Hematopoietic multipotent progenitor cell (in vitro differentiated cells): ENCODE measurements at regions not wholly inside any gene's neighbourhood (a gene's known extent, or its start where the extent isn't known, plus 50 kb on each side); places are given as distances from the start of the nearest gene placed in this dataset.
A peak's percentile ranks its signal among the peaks of the same experiment; 100 is the strongest.

Source experiments
- DNase-seq, 3 donors: peaks; one replicate each; pipeline ENCODE4 v3.0.0-alpha.2; 2011 to 2015; ENCODE audit warnings: low read depth in 2 of 3, low spot score in 2 of 3

GRCh38 chr13:105074755-105075154 is 1460.7 kb downstream of the EFNB2 start:
- no peak for DNase-seq

GRCh38 chr13:105073041-105073440 is 1462.4 kb downstream of the EFNB2 start:
- no peak for DNase-seq

- DNase-seq: peak in 1 of 3 donors; percentile 5
Measured at GRCh38 chr13:105070452-105070851, 1465.0 kb downstream of the EFNB2 start.

GRCh38 chr13:105069106-105069505 is 1466.4 kb downstream of the EFNB2 start:
- no peak for DNase-seq

GRCh38 chr13:105063676-105064075 is 1471.8 kb downstream of the EFNB2 start:
- no peak for DNase-seq

- no peak for DNase-seq
Measured at GRCh38 chr13:105059786-105060185, 1475.7 kb downstream of the EFNB2 start.

GRCh38 chr13:105058517-105058916 is 1476.9 kb downstream of the EFNB2 start:
- no peak for DNase-seq

- no peak for DNase-seq
Measured at GRCh38 chr13:105052711-105053110, 1482.8 kb downstream of the EFNB2 start.

GRCh38 chr13:105050686-105051085 is 1484.8 kb downstream of the EFNB2 start:
- no peak for DNase-seq

- DNase-seq: no peak
Measured at GRCh38 chr13:105048677-105049076, 1486.8 kb downstream of the EFNB2 start.

- no peak for DNase-seq
Measured at GRCh38 chr13:105047676-105048295, 1487.7 kb downstream of the EFNB2 start.

- DNase-seq: no peak
Measured at GRCh38 chr13:105037110-105037509, 1498.4 kb downstream of the EFNB2 start.

GRCh38 chr13:105035092-105035491 is 1500.4 kb downstream of the EFNB2 start:
- no peak for DNase-seq

GRCh38 chr13:105033999-105034398 is 1501.5 kb downstream of the EFNB2 start:
- no peak for DNase-seq

- DNase-seq: no peak
Measured at GRCh38 chr13:105031306-105031705, 1504.2 kb downstream of the EFNB2 start.

GRCh38 chr13:105030851-105031250 is 1504.6 kb downstream of the EFNB2 start:
- no peak for DNase-seq

- no peak for DNase-seq
Measured at GRCh38 chr13:105019073-105019472, 1516.4 kb downstream of the EFNB2 start.

- no peak for DNase-seq
Measured at GRCh38 chr13:105016266-105016665, 1519.2 kb downstream of the EFNB2 start.

GRCh38 chr13:105008604-105009003 is 1526.9 kb downstream of the EFNB2 start:
- DNase-seq: no peak

GRCh38 chr13:105007166-105007808 is 1528.2 kb downstream of the EFNB2 start:
- no peak for DNase-seq

GRCh38 chr13:104996022-104996421 is 1539.4 kb downstream of the EFNB2 start:
- DNase-seq: no peak

- no peak for DNase-seq
Measured at GRCh38 chr13:104993708-104994107, 1541.8 kb downstream of the EFNB2 start.

- DNase-seq: no peak
Measured at GRCh38 chr13:104987621-104988020, 1547.8 kb downstream of the EFNB2 start.
